ENCODE measurements at regions not wholly inside any gene's neighbourhood (a gene's known extent, or its start where the extent isn't known, plus 50 kb on each side); places are given as distances from the start of the nearest gene placed in this dataset.
A peak's percentile ranks its signal among the peaks of the same experiment; 100 is the strongest.

DNA sequence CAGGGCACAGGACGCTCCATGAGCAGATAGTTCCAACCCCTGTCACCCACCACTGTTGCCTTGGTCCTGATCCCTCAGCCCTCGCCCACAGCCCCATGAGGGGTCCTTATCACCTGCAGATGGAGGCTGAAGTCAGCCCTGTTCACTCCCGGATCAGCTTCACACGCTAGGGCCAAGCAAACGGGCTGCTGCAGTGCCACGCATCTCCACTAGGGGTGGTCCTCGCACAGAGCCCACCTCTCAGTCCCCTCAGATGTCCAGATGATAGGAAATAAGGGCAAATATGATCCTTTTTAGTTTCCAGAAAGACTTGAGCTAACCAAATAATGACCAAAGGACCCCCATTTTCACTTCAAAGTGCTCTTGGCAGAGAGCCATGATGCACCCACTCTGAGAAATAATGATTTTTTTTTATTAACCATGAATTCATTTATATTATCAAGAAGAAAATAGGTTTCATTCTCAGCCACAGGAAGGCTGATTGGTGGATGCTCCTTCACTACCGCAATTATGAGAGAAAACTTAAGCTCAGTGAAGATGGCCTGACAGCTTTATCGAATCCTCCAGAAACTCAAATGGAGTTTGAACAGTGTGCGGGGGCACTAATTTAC is 71.9 kb upstream of the KLHL29 start:
- TF ChIP-seq, protein P1, sequence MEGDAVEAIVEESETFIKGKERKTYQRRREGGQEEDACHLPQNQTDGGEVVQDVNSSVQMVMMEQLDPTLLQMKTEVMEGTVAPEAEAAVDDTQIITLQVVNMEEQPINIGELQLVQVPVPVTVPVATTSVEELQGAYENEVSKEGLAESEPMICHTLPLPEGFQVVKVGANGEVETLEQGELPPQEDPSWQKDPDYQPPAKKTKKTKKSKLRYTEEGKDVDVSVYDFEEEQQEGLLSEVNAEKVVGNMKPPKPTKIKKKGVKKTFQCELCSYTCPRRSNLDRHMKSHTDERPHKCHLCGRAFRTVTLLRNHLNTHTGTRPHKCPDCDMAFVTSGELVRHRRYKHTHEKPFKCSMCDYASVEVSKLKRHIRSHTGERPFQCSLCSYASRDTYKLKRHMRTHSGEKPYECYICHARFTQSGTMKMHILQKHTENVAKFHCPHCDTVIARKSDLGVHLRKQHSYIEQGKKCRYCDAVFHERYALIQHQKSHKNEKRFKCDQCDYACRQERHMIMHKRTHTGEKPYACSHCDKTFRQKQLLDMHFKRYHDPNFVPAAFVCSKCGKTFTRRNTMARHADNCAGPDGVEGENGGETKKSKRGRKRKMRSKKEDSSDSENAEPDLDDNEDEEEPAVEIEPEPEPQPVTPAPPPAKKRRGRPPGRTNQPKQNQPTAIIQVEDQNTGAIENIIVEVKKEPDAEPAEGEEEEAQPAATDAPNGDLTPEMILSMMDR (IDR thresholded peaks at IDR 0.05; ENCODE audit: insufficient read depth, low read depth, low read length, missing control alignments): peak; percentile 33
- DNase-seq (ENCODE audit: low read depth): no peak
- no peak overlapping the region for H3K4me3 ChIP-seq (ENCODE audit: low read length)

DNA sequence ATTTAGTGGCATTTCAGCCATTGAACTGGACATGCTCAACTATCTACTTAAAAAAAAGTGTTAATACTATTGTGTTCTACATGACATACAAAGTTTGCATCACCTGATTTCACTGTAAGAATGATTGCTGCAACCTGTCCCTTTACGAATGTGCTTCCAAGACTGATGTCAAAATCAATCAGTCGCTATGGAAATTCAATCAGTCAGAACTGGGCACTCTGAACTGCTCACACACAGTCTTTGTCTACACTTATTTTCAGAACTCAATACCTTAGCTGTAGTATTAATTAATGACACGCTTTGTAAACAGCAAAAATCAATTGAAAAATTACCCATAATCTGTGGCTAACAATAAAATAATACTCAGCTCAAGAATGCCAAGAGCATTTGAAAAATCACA is 70.3 kb upstream of the KLHL29 start:
- H3K4me3 ChIP-seq (ENCODE audit: low read length): no peak overlapping the region
- TF ChIP-seq, protein P1 (IDR thresholded peaks at IDR 0.05; ENCODE audit: insufficient read depth, low read depth, low read length, missing control alignments): no peak
- DNase-seq (ENCODE audit: low read depth): no peak

DNA sequence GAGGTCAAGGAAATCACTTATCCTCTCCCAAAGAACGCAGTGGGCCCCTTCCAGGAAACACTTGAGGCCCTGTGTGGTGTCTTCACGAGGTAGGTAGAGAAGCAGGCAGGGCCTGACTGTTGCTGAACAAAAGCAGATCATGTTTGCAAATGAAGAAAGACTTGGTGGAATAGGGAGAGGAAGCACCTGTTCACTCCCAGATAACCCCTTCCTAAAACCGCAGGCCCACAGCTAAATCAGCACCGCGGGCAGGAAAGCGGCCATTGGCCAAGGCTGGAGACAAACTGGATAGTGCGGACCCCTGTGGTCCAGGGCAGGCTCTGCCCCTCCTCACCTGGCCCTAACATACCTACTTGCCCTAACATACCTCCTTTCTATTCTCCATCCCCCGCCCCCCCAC is 64.9 kb upstream of the KLHL29 start:
- TF ChIP-seq, protein P1 (IDR thresholded peaks at IDR 0.05; ENCODE audit: insufficient read depth, low read depth, low read length, missing control alignments): no peak
- no peak for DNase-seq (ENCODE audit: low read depth)
- H3K4me3 ChIP-seq (ENCODE audit: low read length): no peak overlapping the region

DNA sequence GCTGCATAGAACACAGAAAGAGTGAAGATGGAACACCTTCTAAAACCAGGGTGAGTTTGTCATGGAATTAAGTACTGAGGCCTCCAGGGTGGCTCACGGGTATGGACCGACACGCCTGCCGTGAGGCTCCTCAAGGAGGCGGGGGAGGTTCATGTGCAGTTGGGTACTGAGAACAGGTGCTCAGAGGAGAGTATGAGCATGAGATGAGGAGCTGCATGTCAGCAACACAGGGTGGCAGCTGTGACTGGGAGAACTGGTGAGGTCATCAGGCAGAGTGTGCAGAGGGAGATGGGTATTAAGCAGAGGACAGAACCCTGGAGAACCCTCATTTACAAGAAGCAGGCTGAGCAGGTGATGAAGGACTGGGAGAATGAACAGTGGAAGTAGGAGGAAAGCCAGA is 63.2 kb upstream of the KLHL29 start:
- no peak for DNase-seq (ENCODE audit: low read depth)
- TF ChIP-seq, protein P1 (IDR thresholded peaks at IDR 0.05; ENCODE audit: insufficient read depth, low read depth, low read length, missing control alignments): no peak
- no peak overlapping the region for H3K4me3 ChIP-seq (ENCODE audit: low read length)

DNA sequence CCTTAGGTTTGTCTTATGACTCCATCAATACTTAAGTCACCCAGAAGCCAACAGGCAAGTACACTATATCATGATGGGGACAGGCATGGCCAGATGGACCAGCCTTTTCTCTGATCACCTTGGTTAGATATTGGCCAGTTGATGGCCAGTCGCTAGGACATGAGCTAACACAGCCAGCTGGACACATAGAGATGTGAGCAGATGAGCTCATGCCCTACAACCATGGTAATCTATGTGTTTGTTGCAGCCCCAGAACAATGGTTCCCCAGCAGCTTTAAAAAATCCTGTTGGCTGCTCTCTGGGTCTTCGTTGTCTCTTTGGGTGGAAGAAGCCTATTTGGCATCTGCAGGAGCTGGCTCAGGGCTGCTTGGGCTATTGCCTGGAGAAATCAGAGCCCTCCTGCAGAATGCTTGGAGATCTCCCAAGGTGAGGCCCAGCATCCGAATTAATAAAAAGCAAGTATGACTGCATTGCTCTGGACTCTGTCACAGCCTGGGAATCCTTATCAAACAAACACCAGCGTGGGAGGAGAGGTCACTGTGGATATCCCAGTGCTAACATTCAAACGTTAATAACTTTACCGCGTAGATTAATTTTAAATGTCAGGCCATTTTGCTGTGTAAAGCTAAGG is 62.3 kb upstream of the KLHL29 start:
- H3K4me3 ChIP-seq (ENCODE audit: low read length): no peak overlapping the region
- TF ChIP-seq, protein P1 (IDR thresholded peaks at IDR 0.05; ENCODE audit: insufficient read depth, low read depth, low read length, missing control alignments): no peak
- no peak for DNase-seq (ENCODE audit: low read depth)

DNA sequence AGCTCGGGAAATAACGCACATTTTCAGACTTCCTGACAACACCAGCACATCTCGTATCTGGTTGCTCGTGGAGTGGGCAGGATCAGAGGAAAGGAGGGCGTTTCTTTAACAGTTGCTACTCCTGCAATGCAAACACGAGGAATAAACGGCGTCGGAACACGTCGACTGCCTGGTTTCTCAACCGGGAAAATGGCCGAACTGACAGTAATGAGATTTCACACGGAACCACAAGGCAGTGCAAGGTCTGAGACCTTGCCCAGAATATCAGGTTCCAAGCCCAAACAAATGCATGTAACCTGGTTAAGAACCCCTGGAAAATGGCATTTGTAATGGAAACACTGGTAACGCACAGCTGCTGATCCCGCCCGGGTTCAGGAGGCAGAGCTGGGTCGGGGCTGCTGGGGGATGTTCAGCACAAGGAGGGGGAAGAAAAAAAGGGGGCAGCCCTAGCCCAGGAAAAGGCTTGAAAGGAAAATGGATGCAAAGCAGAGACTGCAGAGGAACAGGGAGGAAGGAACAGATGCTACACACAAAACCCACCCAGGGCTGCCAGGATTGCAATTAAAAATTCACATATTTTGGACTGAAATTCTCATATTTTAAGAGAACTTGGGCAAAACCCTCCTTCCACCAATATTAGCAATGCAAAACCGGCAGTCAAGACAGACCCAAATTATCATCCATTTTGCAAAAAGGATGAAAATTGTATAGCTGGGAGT is 61.6 kb upstream of the KLHL29 start:
- TF ChIP-seq, protein P1 (IDR thresholded peaks at IDR 0.05; ENCODE audit: insufficient read depth, low read depth, low read length, missing control alignments): no peak
- H3K4me3 ChIP-seq (ENCODE audit: low read length): no peak overlapping the region
- DNase-seq (ENCODE audit: low read depth): no peak

Measured in epithelial cell of esophagus (primary cell).